ENCODE measurements at regions not wholly inside any gene's neighbourhood (a gene's known extent, or its start where the extent isn't known, plus 50 kb on each side); places are given as distances from the start of the nearest gene placed in this dataset.
"Not testable (repeated sequence)": the region's sequence is repeated elsewhere in the genome, so short reads cannot be mapped to it uniquely, and the experiment has no call there.

GRCh38 chr13:26883613-26884257 lies 123.1 kb upstream of the GPR12 start:
- DNase-seq, result no peak

GRCh38 chr13:26882731-26883130 lies 122.1 kb upstream of the GPR12 start:
- no peak for DNase-seq

- DNase-seq, result no peak
Observed at GRCh38 chr13:26881154-26881553, 120.6 kb upstream of the GPR12 start.

GRCh38 chr13:26880735-26881134 lies 120.1 kb upstream of the GPR12 start:
- no peak for DNase-seq

- no peak for DNase-seq
Observed at GRCh38 chr13:26878438-26878837, 117.9 kb upstream of the GPR12 start.

- DNase-seq, result no peak
Observed at GRCh38 chr13:26873386-26873698, 112.8 kb upstream of the GPR12 start.

GRCh38 chr13:26872525-26873385 lies 112.2 kb upstream of the GPR12 start:
- DNase-seq, result peak; percentile 6

GRCh38 chr13:26867451-26868091 lies 107.0 kb upstream of the GPR12 start:
- no peak for DNase-seq

GRCh38 chr13:26864576-26864975 lies 104.0 kb upstream of the GPR12 start:
- no peak for DNase-seq

GRCh38 chr13:26861941-26862340 lies 101.4 kb upstream of the GPR12 start:
- DNase-seq, result no peak

GRCh38 chr13:26855921-26856320 lies 95.3 kb upstream of the GPR12 start:
- no peak for DNase-seq

GRCh38 chr13:26855071-26855470 lies 94.5 kb upstream of the GPR12 start:
- DNase-seq, result no peak

GRCh38 chr13:26853323-26853722 lies 92.7 kb upstream of the GPR12 start:
- no peak for DNase-seq

GRCh38 chr13:26847281-26847680 lies 86.7 kb upstream of the GPR12 start:
- no peak for DNase-seq

GRCh38 chr13:26845063-26845462 lies 84.5 kb upstream of the GPR12 start:
- not testable (repeated sequence) for DNase-seq

- no peak for DNase-seq
Observed at GRCh38 chr13:26839682-26840081, 79.1 kb upstream of the GPR12 start.

- no peak for DNase-seq
Observed at GRCh38 chr13:26838821-26839220, 78.2 kb upstream of the GPR12 start.

- no peak for DNase-seq
Observed at GRCh38 chr13:26837997-26838396, 77.4 kb upstream of the GPR12 start.

GRCh38 chr13:26837102-26837501 lies 76.5 kb upstream of the GPR12 start:
- no peak for DNase-seq

- DNase-seq, result no peak
Observed at GRCh38 chr13:26836626-26837025, 76.0 kb upstream of the GPR12 start.

GRCh38 chr13:26834646-26835045 lies 74.1 kb upstream of the GPR12 start:
- DNase-seq, result no peak

GRCh38 chr13:26831336-26831908 lies 70.8 kb upstream of the GPR12 start:
- no peak for DNase-seq

- no peak for DNase-seq
Observed at GRCh38 chr13:26829716-26830115, 69.1 kb upstream of the GPR12 start.

GRCh38 chr13:26824581-26824980 lies 64.0 kb upstream of the GPR12 start:
- no peak for DNase-seq
